Coronary artery (tissue), 2 donors: ENCODE measurements at regions not wholly inside any gene's neighbourhood (a gene's known extent, or its start where the extent isn't known, plus 50 kb on each side); places are given as distances from the start of the nearest gene placed in this dataset.

ENCODE experiments used
- DNase-seq: peaks from one replicate; pipeline ENCODE4 v3.0.0-alpha.2; 2017; ENCODE audit warnings: low spot score
- H3K27ac ChIP-seq, 2 donors: fragments of 200-600 bp; sonication (generic); one replicate each; pipeline ENCODE4 v1.5.1; 2016 to 2019
- H3K4me3 ChIP-seq: fragments of 200-600 bp; sonication (generic); 2 replicates; pipeline ENCODE4 v1.5.1; 2016; ENCODE audit warnings: mild to moderate bottlenecking, moderate library complexity
- TF ChIP-seq, protein P1 (sequence below): fragments of 200-600 bp; sonication (generic); IDR thresholded peaks from one replicate; pipeline ENCODE4 v1.5.1; 2019; ENCODE audit warnings: antibody characterized with exemption

DNA sequence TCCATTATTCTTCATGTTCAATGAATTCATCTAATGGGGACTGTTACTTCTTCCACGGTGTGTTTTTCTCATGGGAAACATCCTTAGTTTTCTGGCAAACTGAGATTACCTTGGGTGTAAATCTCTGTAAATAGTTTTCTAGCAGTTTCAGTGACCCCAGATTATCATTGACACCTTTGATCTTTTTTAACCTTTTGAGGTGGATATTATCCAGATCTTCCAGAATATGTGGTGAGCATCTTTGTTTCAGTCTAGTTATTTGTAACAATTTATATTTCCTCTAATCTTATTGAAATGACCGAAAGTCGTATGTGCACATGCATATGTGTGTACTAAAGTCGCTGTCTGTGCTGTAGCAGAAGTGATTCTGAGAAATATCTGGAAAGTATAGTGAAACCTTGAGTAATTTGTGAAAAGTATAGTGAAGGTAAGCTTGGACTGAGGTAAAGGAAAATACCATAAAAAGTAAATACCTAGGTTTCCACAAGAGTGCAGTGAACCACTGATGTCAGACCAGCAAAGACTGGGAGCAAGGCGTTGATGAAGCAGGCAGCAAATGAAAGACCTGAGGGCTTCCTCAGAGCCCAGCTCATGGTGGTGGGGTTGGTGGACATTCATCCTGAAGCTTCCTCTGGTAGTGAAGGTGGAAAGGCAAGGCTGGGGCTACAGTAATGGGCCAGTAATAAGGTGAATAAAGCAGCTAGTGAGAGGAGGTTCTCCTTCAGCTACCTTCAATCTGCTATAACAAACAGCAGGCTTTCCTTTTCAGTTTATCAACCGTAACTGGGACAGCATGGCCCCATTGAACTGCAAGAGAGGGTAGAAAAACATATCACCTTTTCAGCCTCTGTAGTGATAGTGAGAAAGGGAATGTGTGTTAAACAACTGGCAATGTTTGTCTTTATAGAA, 480.2 kb upstream of the FBXO33 start:
- no peak for DNase-seq
- TF ChIP-seq, protein P1, sequence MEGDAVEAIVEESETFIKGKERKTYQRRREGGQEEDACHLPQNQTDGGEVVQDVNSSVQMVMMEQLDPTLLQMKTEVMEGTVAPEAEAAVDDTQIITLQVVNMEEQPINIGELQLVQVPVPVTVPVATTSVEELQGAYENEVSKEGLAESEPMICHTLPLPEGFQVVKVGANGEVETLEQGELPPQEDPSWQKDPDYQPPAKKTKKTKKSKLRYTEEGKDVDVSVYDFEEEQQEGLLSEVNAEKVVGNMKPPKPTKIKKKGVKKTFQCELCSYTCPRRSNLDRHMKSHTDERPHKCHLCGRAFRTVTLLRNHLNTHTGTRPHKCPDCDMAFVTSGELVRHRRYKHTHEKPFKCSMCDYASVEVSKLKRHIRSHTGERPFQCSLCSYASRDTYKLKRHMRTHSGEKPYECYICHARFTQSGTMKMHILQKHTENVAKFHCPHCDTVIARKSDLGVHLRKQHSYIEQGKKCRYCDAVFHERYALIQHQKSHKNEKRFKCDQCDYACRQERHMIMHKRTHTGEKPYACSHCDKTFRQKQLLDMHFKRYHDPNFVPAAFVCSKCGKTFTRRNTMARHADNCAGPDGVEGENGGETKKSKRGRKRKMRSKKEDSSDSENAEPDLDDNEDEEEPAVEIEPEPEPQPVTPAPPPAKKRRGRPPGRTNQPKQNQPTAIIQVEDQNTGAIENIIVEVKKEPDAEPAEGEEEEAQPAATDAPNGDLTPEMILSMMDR = no peak
- no peak overlapping the region for H3K27ac ChIP-seq
- no peak overlapping the region for H3K4me3 ChIP-seq

DNA sequence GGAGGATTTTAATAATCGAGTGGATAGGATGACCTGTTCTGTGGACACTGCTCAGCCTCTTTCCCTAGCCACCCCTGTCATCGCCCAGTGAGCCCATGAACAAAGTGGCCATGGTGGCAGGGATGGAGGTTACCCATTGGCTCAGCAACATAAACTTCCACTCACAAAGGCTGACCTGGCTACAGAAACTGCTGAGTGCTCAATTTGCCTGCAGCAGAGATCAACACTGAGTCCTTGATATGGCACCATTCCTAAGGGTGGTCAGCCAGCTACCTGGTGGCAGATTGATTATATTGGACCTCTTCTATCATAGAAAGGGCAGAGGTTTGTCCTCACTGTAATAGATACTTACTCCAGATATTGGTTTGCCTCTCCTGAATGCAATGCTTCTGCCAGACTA, 465.4 kb upstream of the FBXO33 start:
- Histone ChIP-seq H3K4me3 (no peak overlapping the region), H3K27ac (no peak overlapping the region)
- TF ChIP-seq, protein P1 = no peak
- no peak for DNase-seq

- TF ChIP-seq, protein P1 = no peak
- Histone ChIP-seq H3K27ac (no peak overlapping the region), H3K4me3 (no peak overlapping the region)
- no peak for DNase-seq
Measured at GRCh38 chr14:39890026-39890425, 457.8 kb upstream of the FBXO33 start.

- H3K4me3 ChIP-seq = no peak overlapping the region
- no peak for DNase-seq
- TF ChIP-seq, protein P1 = no peak
- H3K27ac ChIP-seq = no peak overlapping the region
Measured at GRCh38 chr14:39884091-39884490, 451.9 kb upstream of the FBXO33 start.

DNA sequence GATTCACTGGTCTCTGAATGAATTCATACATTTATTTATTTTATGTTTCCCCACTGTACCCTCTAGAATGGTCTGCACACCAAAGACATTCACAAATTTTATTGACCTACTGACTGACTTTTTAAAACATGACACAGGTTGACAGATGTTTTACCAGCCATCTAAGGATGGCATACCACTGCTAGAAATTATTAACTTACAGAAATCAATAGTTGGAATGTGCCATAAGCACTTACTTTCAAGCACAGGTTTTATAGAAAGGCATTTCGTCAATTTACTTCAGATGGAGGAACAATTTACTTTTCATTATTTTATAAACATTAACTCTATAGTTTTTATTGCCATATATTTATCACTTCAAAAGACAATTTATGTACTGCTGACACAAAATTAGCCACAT, 448.7 kb upstream of the FBXO33 start:
- Histone ChIP-seq H3K27ac (no peak overlapping the region), H3K4me3 (no peak overlapping the region)
- no peak for DNase-seq
- TF ChIP-seq, protein P1 = no peak

DNA sequence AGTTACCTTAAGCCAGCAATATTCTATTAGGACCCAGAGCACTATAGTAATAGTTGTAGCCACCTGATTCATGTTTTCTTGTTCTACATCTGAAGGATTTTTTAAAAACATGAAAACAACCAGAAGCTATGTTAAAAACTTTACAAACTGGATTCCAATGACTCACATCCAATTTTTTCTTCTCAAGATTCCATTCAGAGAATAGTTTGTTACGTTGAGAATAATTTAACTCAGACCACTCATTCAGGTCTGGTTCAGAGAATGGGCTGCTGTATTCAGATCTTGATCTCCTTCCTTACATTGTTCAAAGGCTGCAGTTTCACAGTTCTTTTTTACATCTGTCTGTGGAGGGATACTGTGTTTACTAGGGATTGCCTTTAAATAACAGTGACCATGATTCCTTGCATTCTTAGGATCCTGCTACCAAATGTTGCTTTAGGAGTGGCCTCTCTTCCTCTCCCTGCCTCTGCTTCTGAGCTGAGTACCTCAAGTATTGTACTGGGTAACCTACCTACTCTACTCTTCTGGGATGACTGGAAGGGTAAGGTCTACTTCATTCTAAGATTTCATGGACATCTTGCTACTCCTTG, 448.0 kb upstream of the FBXO33 start:
- Histone ChIP-seq H3K27ac (no peak overlapping the region), H3K4me3 (no peak overlapping the region)
- TF ChIP-seq, protein P1 = no peak
- DNase-seq = no peak
